Neuronal stem cell (in vitro differentiated cells): ENCODE measurements at regions not wholly inside any gene's neighbourhood (a gene's known extent, or its start where the extent isn't known, plus 50 kb on each side); places are given as distances from the start of the nearest gene placed in this dataset.

Experiments
- DNase-seq: peaks from one replicate; pipeline ENCODE4 v3.0.0-alpha.2; 2013; ENCODE audit warnings: low spot score
- H2AFZ ChIP-seq: one replicate; pipeline ENCODE4 v1.6.1; 2013; ENCODE audit warnings: mild to moderate bottlenecking, low read length, inconsistent platforms
- H2AK5ac ChIP-seq: 2 replicates; pipeline ENCODE4 v1.6.1; 2013; ENCODE audit warnings: low read depth, mild to moderate bottlenecking, inconsistent platforms, low read length, moderate library complexity, mixed read lengths
- H2BK120ac ChIP-seq: 2 replicates; pipeline ENCODE4 v1.6.1; 2013; ENCODE audit warnings: low read depth, mild to moderate bottlenecking, inconsistent platforms, low read length, moderate library complexity, mixed read lengths
- H2BK12ac ChIP-seq: one replicate; pipeline ENCODE4 v1.6.1; 2013; ENCODE audit warnings: low read length, inconsistent platforms
- H2BK15ac ChIP-seq: 2 replicates; pipeline ENCODE4 v1.6.1; 2013; ENCODE audit warnings: mild to moderate bottlenecking, low read length, inconsistent platforms, mixed read lengths
- H2BK5ac ChIP-seq: one replicate; pipeline ENCODE4 v1.6.1; 2013; ENCODE audit warnings: inconsistent platforms, mild to moderate bottlenecking, low read length, moderate library complexity
- H3K14ac ChIP-seq: one replicate; pipeline ENCODE4 v1.6.1; 2013; ENCODE audit warnings: low read length, inconsistent platforms
- H3K18ac ChIP-seq: 2 replicates; pipeline ENCODE4 v1.6.1; 2013; ENCODE audit warnings: low read length, inconsistent platforms
- H3K23ac ChIP-seq: 2 replicates; pipeline ENCODE4 v1.6.1; 2013; ENCODE audit warnings: low read depth, mild to moderate bottlenecking, mixed read lengths, low read length, inconsistent platforms; ENCODE audit not compliant: poor library complexity
- H3K27ac ChIP-seq: replicated peaks from 3 replicates; pipeline ENCODE4 v1.5.1; 2013; ENCODE audit warnings: low read length, inconsistent platforms
- H3K27me3 ChIP-seq, 3 experiments: 2 replicates each; pipeline ENCODE4 v1.6.1; 2013; ENCODE audit warnings: low read length in 3 of 3, mild to moderate bottlenecking in 2 of 3, inconsistent platforms in 1 of 3, low read depth in 1 of 3, mixed read lengths in 1 of 3, moderate library complexity in 1 of 3; ENCODE audit not compliant: control insufficient read depth in 3 of 3, insufficient read depth in 3 of 3
- H3K36me3 ChIP-seq, 2 donors: replicated peaks in 1 of 2; 2 replicates each; pipeline ENCODE4 v1.6.1; 2013; ENCODE audit warnings: low read length in 2 of 2; ENCODE audit not compliant: control insufficient read depth in 2 of 2, insufficient read depth in 2 of 2
- H3K4ac ChIP-seq: 2 replicates; pipeline ENCODE4 v1.6.1; 2013; ENCODE audit warnings: inconsistent platforms, mild to moderate bottlenecking, low read length, moderate library complexity
- H3K4me1 ChIP-seq, 2 donors: 1 replicate in 1 of 2; 2 replicates in 1 of 2; pipeline ENCODE4 v1.6.1; 2013; ENCODE audit warnings: low read length in 2 of 2, low read depth in 1 of 2; ENCODE audit not compliant: control insufficient read depth in 2 of 2, insufficient read depth in 1 of 2
- H3K4me2 ChIP-seq: one replicate; pipeline ENCODE4 v1.6.1; 2013; ENCODE audit warnings: mild to moderate bottlenecking, low read length, inconsistent platforms; ENCODE audit not compliant: insufficient read depth, poor library complexity, severe bottlenecking
- H3K4me3 ChIP-seq, 2 donors: 2 replicates each; pipeline ENCODE4 v1.5.1; 2013; ENCODE audit warnings: low read length in 2 of 2, mild to moderate bottlenecking in 2 of 2, inconsistent platforms in 1 of 2, moderate library complexity in 1 of 2
- H3K79me1 ChIP-seq: one replicate; pipeline ENCODE4 v1.6.1; 2013; ENCODE audit warnings: low read depth, mild to moderate bottlenecking, inconsistent platforms, low read length, moderate library complexity
- H3K9ac ChIP-seq: one replicate; pipeline ENCODE4 v1.6.1; 2013; ENCODE audit warnings: mild to moderate bottlenecking, low read depth, low read length, inconsistent platforms; ENCODE audit not compliant: poor library complexity
- H3K9me3 ChIP-seq, 2 donors: replicated peaks in 1 of 2; 2 replicates each; pipeline versions ENCODE3 to v1.6.1; 2013; ENCODE audit warnings: low read length in 2 of 2, mild to moderate bottlenecking in 2 of 2, inconsistent platforms in 1 of 2, low read depth in 1 of 2, mixed read lengths in 1 of 2, moderate library complexity in 1 of 2; ENCODE audit not compliant: control insufficient read depth in 2 of 2, insufficient read depth in 1 of 2
- H4K8ac ChIP-seq: one replicate; pipeline ENCODE4 v1.6.1; 2013; ENCODE audit warnings: low read depth, mild to moderate bottlenecking, inconsistent platforms, low read length, moderate library complexity
- H4K91ac ChIP-seq: one replicate; pipeline ENCODE4 v1.6.1; 2013; ENCODE audit warnings: low read length, low read depth, mild to moderate bottlenecking, inconsistent platforms; ENCODE audit not compliant: poor library complexity
- WGBS, 2 donors: extraction: QIAGEN DNeasy Blood & Tissue Kit; methylation state at CpG; one replicate each; pipeline ENCODE4 v1.1.7; 2013; ENCODE audit warnings: missing lambda C conversion rate in 2 of 2, mixed read lengths in 1 of 2; ENCODE audit not compliant: insufficient read length in 2 of 2, insufficient replicate concordance in 1 of 2; ENCODE audit errors: extremely low coverage in 2 of 2; 5-methylcytosine and 5-hydroxymethylcytosine counted together

DNA sequence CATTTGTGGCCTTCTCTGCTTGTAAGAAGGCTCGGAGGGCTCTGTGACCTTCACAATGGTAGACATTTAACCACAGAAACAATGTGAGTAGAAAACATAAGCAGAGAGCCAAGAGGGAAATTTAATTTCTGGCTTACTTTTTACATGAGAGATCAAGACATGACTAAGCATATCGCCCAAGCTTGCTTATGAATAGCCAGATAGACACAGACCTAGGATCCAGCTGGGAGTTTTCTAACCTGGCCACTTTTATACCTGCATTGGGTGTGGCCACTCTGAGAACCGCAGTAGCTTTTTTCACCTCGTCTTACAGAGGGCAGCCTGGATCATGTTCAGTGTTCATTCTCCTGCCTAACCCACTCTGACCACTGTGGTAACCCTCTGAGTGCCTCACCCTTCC lies 244.9 kb upstream of the KCNN2 start:
- no peak overlapping the region for H2AFZ ChIP-seq
- WGBS, 2 donors: no CpG with 5 or more reads among the region's 4 CpGs
- H3K23ac ChIP-seq: no peak overlapping the region
- no peak overlapping the region for H3K4me3 ChIP-seq
- H3K36me3 ChIP-seq: no peaks in the 10 kb centered on the region
- H2BK5ac ChIP-seq: no peak overlapping the region
- no peak overlapping the region for H2BK120ac ChIP-seq
- H3K79me1 ChIP-seq: no peaks in the 10 kb centered on the region
- H2BK12ac ChIP-seq: no peak overlapping the region
- H3K4me1 ChIP-seq: no peaks in the 10 kb centered on the region
- H3K18ac ChIP-seq: no peak overlapping the region
- H3K27ac ChIP-seq: no peak overlapping the region
- no peak overlapping the region for H3K14ac ChIP-seq
- H4K91ac ChIP-seq: no peak overlapping the region
- no peaks in the 10 kb centered on the region for H3K27me3 ChIP-seq
- H3K4ac ChIP-seq: no peak overlapping the region
- H2BK15ac ChIP-seq: no peak overlapping the region
- no peak overlapping the region for H3K4me2 ChIP-seq
- no peak overlapping the region for H4K8ac ChIP-seq
- no peak overlapping the region for H3K9ac ChIP-seq
- DNase-seq: no peak
- H3K9me3 ChIP-seq: no peaks in the 10 kb centered on the region
- no peak overlapping the region for H2AK5ac ChIP-seq

DNA sequence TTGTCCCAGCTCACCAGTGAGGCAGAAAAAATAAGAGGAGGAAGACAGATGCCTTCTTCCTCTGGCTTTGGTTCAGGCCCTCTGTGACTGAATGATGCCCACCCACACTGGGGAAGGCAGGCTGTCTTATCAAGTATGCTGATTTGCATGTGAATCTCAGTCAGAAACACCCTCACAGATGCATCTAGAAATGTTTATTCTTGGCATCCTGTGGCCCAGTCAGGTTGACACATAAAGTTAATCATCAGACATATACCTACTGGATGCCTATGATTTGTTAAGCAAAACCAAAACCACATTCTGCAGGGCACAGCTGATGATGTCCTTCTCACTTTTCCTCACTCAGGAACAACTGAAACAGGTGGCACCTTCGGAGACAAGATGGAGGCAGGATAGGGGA lies 243.4 kb upstream of the KCNN2 start:
- H2BK5ac ChIP-seq: no peak overlapping the region
- WGBS, 2 donors: no CpG with 5 or more reads among the region's 1 CpG
- no peak overlapping the region for H3K4me3 ChIP-seq
- no peaks in the 10 kb centered on the region for H3K79me1 ChIP-seq
- no peaks in the 10 kb centered on the region for H3K4me1 ChIP-seq
- H3K23ac ChIP-seq: no peak overlapping the region
- H3K4me2 ChIP-seq: no peak overlapping the region
- H3K27me3 ChIP-seq: no peaks in the 10 kb centered on the region
- no peak overlapping the region for H3K4ac ChIP-seq
- no peak overlapping the region for H2BK12ac ChIP-seq
- H2BK120ac ChIP-seq: no peak overlapping the region
- no peak overlapping the region for H2BK15ac ChIP-seq
- no peak overlapping the region for H3K14ac ChIP-seq
- no peak overlapping the region for H2AK5ac ChIP-seq
- H2AFZ ChIP-seq: no peak overlapping the region
- H3K18ac ChIP-seq: no peak overlapping the region
- H3K9ac ChIP-seq: no peak overlapping the region
- no peaks in the 10 kb centered on the region for H3K36me3 ChIP-seq
- no peak for DNase-seq
- no peak overlapping the region for H3K27ac ChIP-seq
- H4K91ac ChIP-seq: no peak overlapping the region
- H4K8ac ChIP-seq: no peak overlapping the region
- no peaks in the 10 kb centered on the region for H3K9me3 ChIP-seq

- Histone ChIP-seq H3K27ac (no peak overlapping the region), H2AFZ (no peak overlapping the region), H4K91ac (no peak overlapping the region), H2BK5ac (no peak overlapping the region), H3K9ac (no peak overlapping the region), H2BK15ac (no peak overlapping the region), H3K27me3 (no peaks in the 10 kb centered on the region), H3K23ac (no peak overlapping the region), H3K4me3 (no peak overlapping the region), H3K18ac (no peak overlapping the region), H3K36me3 (no peaks in the 10 kb centered on the region), H3K14ac (no peak overlapping the region), H3K4me1 (no peaks in the 10 kb centered on the region), H2BK120ac (no peak overlapping the region), H3K4ac (no peak overlapping the region), H2AK5ac (no peak overlapping the region), H3K4me2 (no peak overlapping the region), H3K79me1 (no peaks in the 10 kb centered on the region), H2BK12ac (no peak overlapping the region), H3K9me3 (no peaks in the 10 kb centered on the region), H4K8ac (no peak overlapping the region)
- no peak for DNase-seq
- WGBS, 2 donors: no CpG with 5 or more reads among the region's 4 CpGs
These were observed 241.7 kb upstream of the KCNN2 start for GRCh38 chr5:114120166-114120565.

DNA sequence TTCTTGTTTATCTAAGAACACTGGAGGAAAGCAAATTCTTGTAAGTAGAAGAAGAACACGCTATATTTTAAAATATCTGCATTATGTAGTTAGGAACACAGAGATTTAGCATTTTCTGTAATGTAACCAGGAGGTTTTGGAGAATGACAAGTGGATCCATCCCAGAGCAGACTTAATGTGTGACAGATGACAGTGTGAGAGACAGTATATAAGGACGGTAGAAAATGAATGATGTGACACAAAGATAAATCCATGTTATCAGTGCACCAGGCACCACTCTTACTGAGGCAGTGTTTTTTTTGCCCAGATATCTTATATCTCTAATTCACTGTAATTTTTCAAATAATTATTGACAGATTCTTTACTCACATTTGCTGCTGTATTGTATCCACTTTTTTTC lies 239.0 kb upstream of the KCNN2 start:
- H3K4me3 ChIP-seq: no peak overlapping the region
- no peaks in the 10 kb centered on the region for H3K27me3 ChIP-seq
- no peak overlapping the region for H3K4me2 ChIP-seq
- no peak overlapping the region for H4K91ac ChIP-seq
- no peak overlapping the region for H2BK120ac ChIP-seq
- H3K79me1 ChIP-seq: no peaks in the 10 kb centered on the region
- H3K4ac ChIP-seq: no peak overlapping the region
- no peak overlapping the region for H3K18ac ChIP-seq
- peaks cover 0 to 2% of the 10 kb centered on the region in 2 donors for H3K9me3 ChIP-seq
- H3K27ac ChIP-seq: no peak overlapping the region
- H3K4me1 ChIP-seq: no peaks in the 10 kb centered on the region
- H3K14ac ChIP-seq: no peak overlapping the region
- no peak for DNase-seq
- no peak overlapping the region for H2BK15ac ChIP-seq
- no CpG with 5 or more reads among the region's 2 CpGs for WGBS, 2 donors
- no peak overlapping the region for H2BK5ac ChIP-seq
- no peaks in the 10 kb centered on the region for H3K36me3 ChIP-seq
- H3K9ac ChIP-seq: no peak overlapping the region
- no peak overlapping the region for H2AK5ac ChIP-seq
- no peak overlapping the region for H2BK12ac ChIP-seq
- H2AFZ ChIP-seq: no peak overlapping the region
- H4K8ac ChIP-seq: no peak overlapping the region
- H3K23ac ChIP-seq: no peak overlapping the region
